Hepatic stellate cell (primary cell): ENCODE measurements at regions not wholly inside any gene's neighbourhood (a gene's known extent, or its start where the extent isn't known, plus 50 kb on each side); places are given as distances from the start of the nearest gene placed in this dataset.
A peak's percentile ranks its signal among the peaks of the same experiment; 100 is the strongest.
"Not testable (repeated sequence)": the region's sequence is repeated elsewhere in the genome, so short reads cannot be mapped to it uniquely, and the experiment has no call there.

ENCODE experiments used
- DNase-seq: peaks from one replicate; pipeline ENCODE4 v3.0.0; 2011; ENCODE audit warnings: low spot score

GRCh38 chr4:138659812-138660316 is 355.7 kb upstream of the NOCT start:
- DNase-seq = no peak

- DNase-seq = no peak
Observed at GRCh38 chr4:138659037-138659811, 356.4 kb upstream of the NOCT start.

GRCh38 chr4:138658518-138658917 is 357.1 kb upstream of the NOCT start:
- DNase-seq = no peak

GRCh38 chr4:138656990-138657389 is 358.6 kb upstream of the NOCT start:
- no peak for DNase-seq

- no peak for DNase-seq
Observed at GRCh38 chr4:138655985-138656384, 359.6 kb upstream of the NOCT start.

GRCh38 chr4:138655286-138655685 is 360.3 kb upstream of the NOCT start:
- DNase-seq = no peak

GRCh38 chr4:138650929-138651448 is 364.6 kb upstream of the NOCT start:
- peak; percentile 72 for DNase-seq

- DNase-seq = no peak
Observed at GRCh38 chr4:138650495-138650894, 365.1 kb upstream of the NOCT start.

- DNase-seq = no peak
Observed at GRCh38 chr4:138647433-138647832, 368.1 kb upstream of the NOCT start.

GRCh38 chr4:138646383-138646782 is 369.2 kb upstream of the NOCT start:
- no peak for DNase-seq

GRCh38 chr4:138645289-138645688 is 370.3 kb upstream of the NOCT start:
- no peak for DNase-seq

- no peak for DNase-seq
Observed at GRCh38 chr4:138644322-138644721, 371.3 kb upstream of the NOCT start.

- DNase-seq = no peak
Observed at GRCh38 chr4:138643827-138644226, 371.8 kb upstream of the NOCT start.

GRCh38 chr4:138639018-138639741 is 376.4 kb upstream of the NOCT start:
- DNase-seq = no peak

GRCh38 chr4:138636781-138637180 is 378.8 kb upstream of the NOCT start:
- DNase-seq = no peak

- no peak for DNase-seq
Observed at GRCh38 chr4:138634915-138635314, 380.7 kb upstream of the NOCT start.

- DNase-seq = no peak
Observed at GRCh38 chr4:138633580-138633904, 382.0 kb upstream of the NOCT start.

- no peak for DNase-seq
Observed at GRCh38 chr4:138632856-138633579, 382.6 kb upstream of the NOCT start.

- no peak for DNase-seq
Observed at GRCh38 chr4:138630666-138631065, 384.9 kb upstream of the NOCT start.

GRCh38 chr4:138629669-138630068 is 385.9 kb upstream of the NOCT start:
- no peak for DNase-seq

- no peak for DNase-seq
Observed at GRCh38 chr4:138627096-138627495, 384.9 kb upstream of the SLC7A11 start.

GRCh38 chr4:138622362-138622761 is 380.2 kb upstream of the SLC7A11 start:
- DNase-seq = not testable (repeated sequence)

- DNase-seq = no peak
Observed at GRCh38 chr4:138616775-138617174, 374.6 kb upstream of the SLC7A11 start.
